HG03432 (cell line): ENCODE measurements at regions not wholly inside any gene's neighbourhood (a gene's known extent, or its start where the extent isn't known, plus 50 kb on each side); places are given as distances from the start of the nearest gene placed in this dataset.
"Not testable (repeated sequence)": the region's sequence is repeated elsewhere in the genome, so short reads cannot be mapped to it uniquely, and the experiment has no call there.

Experiments
- ATAC-seq: cut with Tn5 transposase; IDR thresholded peaks from one replicate; pipeline ENCODE4 v1.9.1; 2021; ENCODE audit warnings: mild to moderate bottlenecking, moderate library complexity; ENCODE audit not compliant: unreplicated experiment

GRCh38 chr6:105677671-105678475 lies 275.0 kb upstream of the PREP start:
- no peak for ATAC-seq

- no peak for ATAC-seq
Observed at GRCh38 chr6:105676857-105677256, 274.0 kb upstream of the PREP start.

GRCh38 chr6:105675715-105676397 lies 273.0 kb upstream of the PREP start:
- ATAC-seq, result no peak

GRCh38 chr6:105672856-105673538 lies 270.1 kb upstream of the PREP start:
- not testable (repeated sequence) for ATAC-seq

GRCh38 chr6:105669232-105669631 lies 266.4 kb upstream of the PREP start:
- ATAC-seq, result no peak

GRCh38 chr6:105667056-105667455 lies 264.2 kb upstream of the PREP start:
- ATAC-seq, result no peak

DNA sequence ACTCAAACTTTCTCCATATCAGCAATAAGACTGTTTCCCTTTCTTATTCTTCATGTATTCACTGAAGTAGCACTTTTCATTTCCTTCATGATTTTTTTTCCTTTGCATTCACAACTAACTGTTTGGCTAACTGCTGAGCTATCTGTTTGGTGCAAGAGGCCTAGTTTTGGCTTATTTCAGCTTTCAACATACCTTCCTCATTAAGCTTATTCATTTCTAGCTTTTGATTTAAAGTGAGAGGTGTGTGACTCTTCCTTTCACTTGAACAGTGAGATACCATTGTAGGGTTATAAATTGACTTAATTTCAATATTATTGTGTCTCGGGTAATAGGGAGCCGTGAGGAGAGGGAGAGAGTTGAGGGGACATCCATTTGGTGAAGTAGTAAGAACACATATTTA lies 262.0 kb upstream of the PREP start:
- no peak for ATAC-seq

DNA sequence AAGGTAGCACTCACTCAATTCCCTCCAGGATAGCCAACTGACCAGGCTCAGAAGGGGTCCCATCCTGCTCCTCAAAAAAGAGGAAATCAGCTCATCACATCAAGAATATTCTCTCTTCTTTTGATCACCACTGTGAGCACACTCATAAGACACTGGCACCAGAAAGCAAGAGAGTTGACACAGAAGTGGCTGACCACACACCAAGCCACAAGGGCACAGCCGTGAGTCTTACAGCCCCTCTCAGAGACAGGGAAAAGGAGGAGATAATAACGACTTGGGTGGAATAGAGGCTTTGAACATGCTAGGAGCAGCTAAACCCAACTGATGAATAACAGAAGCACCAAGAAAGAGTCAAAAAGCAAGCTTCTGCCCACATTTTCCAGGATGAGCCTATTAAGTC lies 249.1 kb upstream of the PREP start:
- ATAC-seq, result no peak

- ATAC-seq, result no peak
Observed at GRCh38 chr6:105650347-105650746, 247.5 kb upstream of the PREP start.

DNA sequence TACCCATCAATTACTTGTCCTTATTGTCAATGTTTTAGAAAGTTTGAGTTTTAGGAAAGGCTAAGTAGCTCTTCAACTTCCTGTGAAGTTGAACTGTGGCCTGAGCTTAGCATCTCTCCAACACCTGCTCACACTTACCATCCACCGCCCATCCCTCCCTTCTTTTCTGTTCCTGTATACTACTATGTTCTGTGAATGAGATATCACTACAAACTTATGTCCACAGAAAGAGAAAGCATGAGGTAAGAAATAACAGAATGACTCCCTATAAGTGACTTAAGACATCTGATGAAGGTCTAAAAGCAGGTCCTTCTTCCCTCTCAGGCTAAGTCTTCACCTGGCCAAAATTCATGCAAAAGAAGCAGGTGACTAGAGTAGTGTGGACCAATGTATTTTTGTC lies 246.3 kb upstream of the PREP start:
- ATAC-seq, result no peak

DNA sequence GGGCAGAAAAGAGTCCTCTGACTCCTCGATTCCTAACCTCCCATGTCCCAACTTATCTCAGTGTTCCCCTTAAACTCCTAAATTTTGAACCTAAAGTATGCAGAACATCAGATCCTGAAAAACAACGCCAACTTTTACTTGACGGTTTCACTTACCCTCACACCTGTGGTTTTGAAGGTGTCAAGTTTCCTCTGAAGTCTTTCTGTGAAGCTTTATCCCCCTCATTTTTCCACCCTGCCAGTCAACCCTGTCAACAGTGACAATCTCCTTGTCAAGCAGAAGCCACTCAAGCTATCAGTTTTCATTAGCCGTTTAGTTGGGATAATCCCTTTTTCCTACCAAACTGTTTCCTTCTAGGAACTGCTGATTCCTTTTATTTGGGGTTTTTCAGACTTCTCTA lies 245.4 kb upstream of the PREP start:
- no peak for ATAC-seq

- ATAC-seq, result peak; percentile 90
Observed at GRCh38 chr6:105646391-105646867, 243.5 kb upstream of the PREP start.

DNA sequence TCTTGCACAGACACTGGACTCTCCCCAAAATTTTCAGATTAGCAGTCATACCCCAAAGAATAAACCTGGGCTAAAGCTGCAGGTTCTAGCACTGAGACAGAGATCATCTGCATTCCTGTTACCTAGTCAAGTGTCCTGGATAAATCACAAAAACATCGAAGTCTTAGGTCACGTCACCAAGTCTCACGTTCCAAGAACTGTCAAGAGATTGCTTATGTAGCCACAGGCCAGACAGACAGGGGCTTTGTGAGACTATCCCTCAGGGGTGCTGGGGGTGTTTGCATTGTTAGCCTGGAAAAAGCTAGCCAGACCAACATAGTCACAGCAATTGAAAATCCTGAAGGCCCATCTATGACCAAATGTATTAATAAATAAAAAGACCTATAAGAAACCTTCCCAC lies 243.1 kb upstream of the PREP start:
- ATAC-seq, result no peak

GRCh38 chr6:105645156-105645555 lies 242.3 kb upstream of the PREP start:
- ATAC-seq, result no peak

- ATAC-seq, result no peak
Observed at GRCh38 chr6:105644691-105645090, 241.8 kb upstream of the PREP start.

DNA sequence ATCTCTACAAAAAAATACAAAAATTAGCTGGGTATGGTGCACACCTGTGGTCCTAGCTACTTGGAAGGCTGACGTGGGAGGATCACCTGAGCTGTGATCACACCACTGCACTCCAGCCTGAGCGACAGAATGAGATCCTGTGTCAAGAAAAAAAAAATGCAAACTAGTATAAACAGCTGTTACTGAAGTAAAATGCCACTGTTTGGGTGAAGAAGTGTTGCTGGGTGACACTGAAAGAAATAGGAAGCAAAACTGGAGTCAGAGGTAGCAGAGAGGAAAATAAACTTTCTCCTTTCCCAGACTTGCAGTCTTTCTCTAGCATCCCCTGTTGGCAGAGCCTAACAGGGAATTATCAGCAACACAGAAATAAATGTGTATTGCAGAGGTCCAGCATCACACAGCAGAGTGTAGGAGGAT lies 241.2 kb upstream of the PREP start:
- ATAC-seq, result no peak

GRCh38 chr6:105642708-105643107 lies 239.8 kb upstream of the PREP start:
- ATAC-seq, result no peak

DNA sequence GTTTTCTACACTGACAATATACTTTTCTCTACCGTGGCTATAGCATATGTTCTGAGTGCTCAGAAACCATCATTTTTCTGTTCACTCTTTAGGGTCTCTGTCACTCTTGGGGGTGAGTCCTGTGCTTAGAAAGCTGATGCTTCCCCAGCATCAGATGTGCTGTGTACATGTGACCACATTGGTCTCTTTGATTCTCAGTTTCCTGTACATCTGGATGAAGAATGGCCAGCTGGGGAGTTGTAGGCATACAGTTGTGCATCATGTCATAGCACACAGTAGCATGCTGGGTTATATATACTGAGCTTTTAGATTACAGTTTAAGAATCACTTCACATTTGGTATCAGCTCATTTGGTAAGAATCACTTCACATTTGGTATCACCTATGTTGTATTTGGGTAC lies 238.6 kb upstream of the PREP start:
- ATAC-seq, result no peak

- no peak for ATAC-seq
Observed at GRCh38 chr6:105639124-105639523, 236.2 kb upstream of the PREP start.

- no peak for ATAC-seq
Observed at GRCh38 chr6:105633814-105634213, 230.9 kb upstream of the PREP start.

- ATAC-seq, result no peak
Observed at GRCh38 chr6:105628156-105628860, 225.4 kb upstream of the PREP start.
